ENCODE measurements at regions not wholly inside any gene's neighbourhood (a gene's known extent, or its start where the extent isn't known, plus 50 kb on each side); places are given as distances from the start of the nearest gene placed in this dataset.

DNA sequence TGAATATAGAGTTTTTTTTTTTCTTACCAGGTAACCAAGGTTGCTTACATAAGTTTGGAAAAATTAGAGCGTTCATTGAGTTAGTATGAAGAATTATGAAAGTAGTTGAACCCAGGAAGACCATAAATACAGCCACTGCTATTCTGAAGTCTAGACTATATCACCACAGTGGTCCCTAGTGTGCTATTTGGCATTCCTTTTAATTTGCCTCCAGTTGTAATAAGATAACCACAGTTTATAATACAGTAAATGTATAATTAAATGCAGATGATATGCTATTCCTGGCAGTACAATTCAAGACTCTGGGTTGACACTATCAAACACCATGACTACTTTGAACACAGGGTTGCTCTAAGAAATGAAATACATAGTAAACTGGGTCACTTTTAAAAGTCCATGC is 270.5 kb downstream of the BRINP2 start:
- Mint-ChIP-seq H3K9me3 (peaks cover 25% of the 10 kb centered on the region), H3K36me3 (ENCODE audit: low read depth) (no peaks in the 10 kb centered on the region), H3K4me3 (no peak overlapping the region), H3K27ac (no peak overlapping the region), H3K4me1 (ENCODE audit: low read depth) (no peaks in the 10 kb centered on the region), H3K27me3 (ENCODE audit: insufficient read depth) (no peaks in the 10 kb centered on the region; the same call in 1 of the 2 replicates)
- no peak for DNase-seq
- TF ChIP-seq, protein P1, sequence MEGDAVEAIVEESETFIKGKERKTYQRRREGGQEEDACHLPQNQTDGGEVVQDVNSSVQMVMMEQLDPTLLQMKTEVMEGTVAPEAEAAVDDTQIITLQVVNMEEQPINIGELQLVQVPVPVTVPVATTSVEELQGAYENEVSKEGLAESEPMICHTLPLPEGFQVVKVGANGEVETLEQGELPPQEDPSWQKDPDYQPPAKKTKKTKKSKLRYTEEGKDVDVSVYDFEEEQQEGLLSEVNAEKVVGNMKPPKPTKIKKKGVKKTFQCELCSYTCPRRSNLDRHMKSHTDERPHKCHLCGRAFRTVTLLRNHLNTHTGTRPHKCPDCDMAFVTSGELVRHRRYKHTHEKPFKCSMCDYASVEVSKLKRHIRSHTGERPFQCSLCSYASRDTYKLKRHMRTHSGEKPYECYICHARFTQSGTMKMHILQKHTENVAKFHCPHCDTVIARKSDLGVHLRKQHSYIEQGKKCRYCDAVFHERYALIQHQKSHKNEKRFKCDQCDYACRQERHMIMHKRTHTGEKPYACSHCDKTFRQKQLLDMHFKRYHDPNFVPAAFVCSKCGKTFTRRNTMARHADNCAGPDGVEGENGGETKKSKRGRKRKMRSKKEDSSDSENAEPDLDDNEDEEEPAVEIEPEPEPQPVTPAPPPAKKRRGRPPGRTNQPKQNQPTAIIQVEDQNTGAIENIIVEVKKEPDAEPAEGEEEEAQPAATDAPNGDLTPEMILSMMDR (IDR thresholded peaks at IDR 0.05), result no peak

DNA sequence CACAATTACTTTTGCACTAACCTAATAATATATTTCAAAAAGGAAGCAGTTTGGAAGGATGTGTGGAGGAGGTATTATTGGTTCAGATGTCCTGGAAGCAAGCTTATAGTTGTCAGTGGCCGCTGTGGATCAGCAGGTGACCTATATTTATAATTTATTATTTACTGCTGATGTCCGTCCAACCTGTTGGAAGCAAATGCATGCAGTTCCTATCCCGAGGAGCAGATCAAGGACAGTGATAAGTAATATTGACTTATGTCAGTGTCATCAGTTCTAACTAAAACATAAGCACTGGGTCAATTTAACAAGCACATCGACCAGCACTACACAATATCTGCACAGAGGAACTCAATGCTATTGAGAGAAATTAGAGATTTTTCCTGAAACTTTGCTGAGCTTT is 270.1 kb downstream of the BRINP2 start:
- H3K4me1 Mint-ChIP-seq (ENCODE audit: low read depth), result no peaks in the 10 kb centered on the region
- H3K36me3 Mint-ChIP-seq (ENCODE audit: low read depth), result no peaks in the 10 kb centered on the region
- no peak overlapping the region for H3K27ac Mint-ChIP-seq
- no peaks in the 10 kb centered on the region; the same call in 1 of the 2 replicates for H3K27me3 Mint-ChIP-seq (ENCODE audit: insufficient read depth)
- no peak overlapping the region for H3K4me3 Mint-ChIP-seq
- DNase-seq, result no peak
- TF ChIP-seq, protein P1 (IDR thresholded peaks at IDR 0.05), result no peak
- H3K9me3 Mint-ChIP-seq, result peaks cover 20% of the 10 kb centered on the region

DNA sequence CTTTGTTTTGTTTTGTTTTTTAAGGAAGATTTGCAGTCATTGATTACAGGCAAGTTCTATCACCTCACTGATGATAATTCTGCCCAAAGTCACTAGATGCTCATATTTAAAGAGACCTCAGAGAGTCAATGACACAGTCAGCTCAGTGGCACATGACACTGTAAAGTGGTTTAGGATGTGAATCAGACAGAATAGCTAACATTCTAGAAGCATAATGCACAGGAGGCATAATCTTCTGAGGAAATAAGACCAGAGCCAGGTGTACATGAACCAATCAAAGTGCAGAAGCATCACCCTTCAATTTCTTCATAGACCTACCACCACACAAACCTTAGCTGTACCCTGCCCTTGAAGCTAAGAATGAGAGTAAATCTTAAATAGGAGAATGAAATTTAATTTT is 268.5 kb downstream of the BRINP2 start:
- no peaks in the 10 kb centered on the region for H3K4me1 Mint-ChIP-seq (ENCODE audit: low read depth)
- peaks cover 21% of the 10 kb centered on the region for H3K9me3 Mint-ChIP-seq
- H3K27me3 Mint-ChIP-seq (ENCODE audit: insufficient read depth), result no peaks in the 10 kb centered on the region
- H3K27ac Mint-ChIP-seq, result no peak overlapping the region
- no peak overlapping the region for H3K4me3 Mint-ChIP-seq
- no peaks in the 10 kb centered on the region for H3K36me3 Mint-ChIP-seq (ENCODE audit: low read depth)
- no peak for DNase-seq
- TF ChIP-seq, protein P1 (IDR thresholded peaks at IDR 0.05), result no peak

DNA sequence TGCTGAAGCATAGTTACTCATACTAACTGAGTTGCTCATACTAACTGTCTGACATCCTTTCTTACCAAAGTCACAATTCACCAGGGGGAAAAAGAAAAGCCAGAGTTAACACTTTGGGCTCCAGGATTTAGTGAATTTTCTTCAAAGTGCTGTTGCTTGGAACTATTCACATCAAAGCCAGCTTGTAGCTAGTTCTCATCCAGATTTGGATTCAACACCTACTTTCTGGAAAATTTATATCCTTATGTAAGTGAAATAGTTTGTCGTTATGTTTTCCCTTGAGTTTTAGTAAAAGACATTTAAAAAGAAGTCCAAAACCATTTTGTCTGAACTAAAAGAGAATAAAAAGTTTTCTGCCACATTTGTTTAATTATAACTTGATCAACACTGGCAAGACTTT is 264.6 kb downstream of the BRINP2 start:
- peaks cover 20% of the 10 kb centered on the region for H3K9me3 Mint-ChIP-seq
- no peak overlapping the region for H3K4me3 Mint-ChIP-seq
- no peaks in the 10 kb centered on the region for H3K36me3 Mint-ChIP-seq (ENCODE audit: low read depth)
- H3K4me1 Mint-ChIP-seq (ENCODE audit: low read depth), result no peaks in the 10 kb centered on the region
- H3K27me3 Mint-ChIP-seq (ENCODE audit: insufficient read depth), result no peaks in the 10 kb centered on the region
- DNase-seq, result no peak
- no peak overlapping the region for H3K27ac Mint-ChIP-seq
- TF ChIP-seq, protein P1 (IDR thresholded peaks at IDR 0.05), result no peak

DNA sequence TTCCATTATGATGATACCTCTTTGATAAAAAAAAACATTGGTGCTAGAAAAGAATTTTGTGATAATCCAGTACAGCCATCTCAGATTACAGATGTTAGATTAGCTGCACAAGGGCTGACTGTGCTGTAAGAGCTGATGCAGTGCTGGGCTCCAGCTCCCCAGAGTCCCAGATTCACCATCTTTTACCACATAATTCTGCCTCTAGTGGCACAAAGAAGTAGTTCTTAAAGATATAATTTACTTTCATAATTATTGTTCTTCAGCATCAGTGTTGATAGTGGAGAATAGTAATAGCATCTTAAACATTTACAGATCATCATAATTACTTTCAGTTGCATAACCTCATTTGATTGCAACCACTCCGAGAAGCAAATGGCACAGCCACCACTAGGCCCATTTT is 262.1 kb downstream of the BRINP2 start:
- no peaks in the 10 kb centered on the region for H3K4me1 Mint-ChIP-seq (ENCODE audit: low read depth)
- peaks cover 21% of the 10 kb centered on the region for H3K9me3 Mint-ChIP-seq
- TF ChIP-seq, protein P1 (IDR thresholded peaks at IDR 0.05), result no peak; the same call in 1 of the 2 replicates
- no peak for DNase-seq
- no peak overlapping the region for H3K4me3 Mint-ChIP-seq
- no peak overlapping the region for H3K27ac Mint-ChIP-seq
- no peaks in the 10 kb centered on the region for H3K27me3 Mint-ChIP-seq (ENCODE audit: insufficient read depth)
- no peaks in the 10 kb centered on the region for H3K36me3 Mint-ChIP-seq (ENCODE audit: low read depth)

DNA sequence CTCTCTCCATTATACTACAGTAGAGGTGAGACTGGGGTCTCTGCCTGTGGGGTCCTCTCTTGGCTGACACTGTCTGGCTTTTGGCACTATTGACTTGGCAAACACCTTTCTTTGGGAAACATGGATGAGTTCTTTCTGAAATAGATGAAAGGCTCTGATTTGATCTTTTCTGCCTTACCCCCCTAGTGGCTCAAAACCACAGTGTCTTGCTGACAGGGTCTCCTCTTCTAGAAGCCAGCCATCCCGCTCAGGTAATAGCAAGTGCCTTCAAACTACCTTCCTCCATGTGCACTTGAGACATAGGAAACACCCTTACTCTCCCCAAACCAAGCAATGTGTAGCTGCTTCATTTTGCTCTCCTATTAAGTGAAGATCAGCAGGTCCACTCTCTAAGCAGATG is 260.4 kb downstream of the BRINP2 start:
- Mint-ChIP-seq H3K4me1 (ENCODE audit: low read depth) (no peaks in the 10 kb centered on the region), H3K4me3 (no peak overlapping the region), H3K27ac (no peak overlapping the region), H3K27me3 (ENCODE audit: insufficient read depth) (no peaks in the 10 kb centered on the region), H3K36me3 (ENCODE audit: low read depth) (no peaks in the 10 kb centered on the region), H3K9me3 (peaks cover 29% of the 10 kb centered on the region)
- TF ChIP-seq, protein P1 (IDR thresholded peaks at IDR 0.05), result no peak
- DNase-seq, result no peak
